ENCODE measurements at regions not wholly inside any gene's neighbourhood (a gene's known extent, or its start where the extent isn't known, plus 50 kb on each side); places are given as distances from the start of the nearest gene placed in this dataset.
"Not testable (repeated sequence)": the region's sequence is repeated elsewhere in the genome, so short reads cannot be mapped to it uniquely, and the experiment has no call there.

DNA sequence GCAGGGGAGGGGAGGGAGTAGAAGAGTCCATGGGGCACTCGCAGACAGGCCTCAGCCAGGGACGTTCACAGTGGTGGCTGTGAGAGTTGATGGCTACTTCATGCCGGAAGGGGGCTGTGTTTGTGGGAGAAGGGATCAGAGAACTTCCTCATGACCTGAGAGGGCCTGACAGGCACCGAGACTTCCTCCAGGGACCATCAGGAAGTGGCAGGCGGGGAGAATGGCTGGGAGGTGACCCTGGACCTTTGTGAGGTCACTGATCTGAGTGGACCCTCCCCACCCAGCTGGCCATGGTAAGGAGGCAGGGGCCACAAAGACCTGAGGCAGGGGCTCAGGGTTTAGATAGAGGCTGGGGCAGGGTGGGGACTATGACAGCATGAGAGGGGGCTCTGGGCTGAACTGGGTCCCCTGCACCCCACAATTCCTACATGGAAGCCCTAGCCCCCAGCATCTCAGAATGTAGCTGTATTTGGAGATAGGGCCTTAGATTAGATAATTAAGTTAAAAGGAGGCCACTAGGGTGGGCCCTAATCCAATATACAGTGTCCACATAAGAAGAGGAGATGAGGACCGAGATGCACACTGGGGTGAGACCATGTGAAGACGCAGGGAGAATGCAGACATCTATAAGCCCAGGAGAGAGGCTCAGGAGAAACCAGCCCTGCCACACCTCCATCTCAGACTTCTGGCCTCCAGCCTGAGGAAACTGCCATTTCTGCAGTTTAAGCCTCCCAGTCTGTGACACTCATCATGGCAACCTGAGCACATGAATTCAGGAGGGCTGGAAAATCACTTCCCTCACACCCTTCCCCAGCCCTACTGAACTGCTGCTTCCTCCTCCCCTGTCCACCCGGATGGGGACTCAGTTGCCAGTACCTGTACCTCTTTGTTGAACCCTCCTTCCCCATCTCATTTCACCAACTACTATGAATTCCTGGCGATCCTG is 273.9 kb upstream of the ZNF32 start:
- no peaks in the 10 kb centered on the region for H3K4me1 Mint-ChIP-seq (ENCODE audit: low read depth)
- H3K9me3 Mint-ChIP-seq = no peaks in the 10 kb centered on the region
- H3K36me3 Mint-ChIP-seq (ENCODE audit: low read depth) = no peaks in the 10 kb centered on the region
- no peak overlapping the region for H3K4me3 Mint-ChIP-seq
- no peak overlapping the region for H3K27ac Mint-ChIP-seq
- H3K27me3 Mint-ChIP-seq (ENCODE audit: low read depth) = peaks cover 9% of the 10 kb centered on the region

DNA sequence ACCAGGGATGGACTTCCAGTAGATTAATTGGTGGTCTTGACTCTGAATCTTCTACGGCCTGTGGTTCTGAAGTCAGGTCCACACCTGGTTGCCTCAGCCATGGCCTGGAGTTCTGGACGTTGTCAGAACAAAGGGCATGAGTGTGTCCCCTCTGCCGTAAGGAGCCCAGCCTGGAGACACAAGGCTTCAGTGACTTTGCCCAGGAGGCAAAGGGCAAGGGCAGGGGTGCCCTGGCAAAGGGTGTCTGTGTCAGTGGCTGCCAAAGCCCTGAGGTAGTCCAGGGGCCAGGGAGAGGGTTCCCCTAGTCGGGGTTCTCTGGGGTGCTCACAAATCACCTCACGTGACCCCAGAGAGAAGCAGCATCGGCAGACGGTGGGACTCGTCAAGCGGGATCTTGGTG is 273.2 kb upstream of the ZNF32 start:
- no peaks in the 10 kb centered on the region for H3K4me1 Mint-ChIP-seq (ENCODE audit: low read depth)
- no peaks in the 10 kb centered on the region for H3K36me3 Mint-ChIP-seq (ENCODE audit: low read depth)
- H3K27me3 Mint-ChIP-seq (ENCODE audit: low read depth) = peaks cover 12% of the 10 kb centered on the region
- H3K4me3 Mint-ChIP-seq = no peak overlapping the region
- H3K27ac Mint-ChIP-seq = no peak overlapping the region
- no peaks in the 10 kb centered on the region for H3K9me3 Mint-ChIP-seq

- no peaks in the 10 kb centered on the region for H3K9me3 Mint-ChIP-seq
- peaks cover 15% of the 10 kb centered on the region for H3K27me3 Mint-ChIP-seq (ENCODE audit: low read depth)
- no peaks in the 10 kb centered on the region for H3K4me1 Mint-ChIP-seq (ENCODE audit: low read depth)
- H3K36me3 Mint-ChIP-seq (ENCODE audit: low read depth) = no peaks in the 10 kb centered on the region
- no peak overlapping the region for H3K4me3 Mint-ChIP-seq
- H3K27ac Mint-ChIP-seq = no peak overlapping the region
Observed at GRCh38 chr10:43921478-43921877, 272.8 kb upstream of the ZNF32 start.

DNA sequence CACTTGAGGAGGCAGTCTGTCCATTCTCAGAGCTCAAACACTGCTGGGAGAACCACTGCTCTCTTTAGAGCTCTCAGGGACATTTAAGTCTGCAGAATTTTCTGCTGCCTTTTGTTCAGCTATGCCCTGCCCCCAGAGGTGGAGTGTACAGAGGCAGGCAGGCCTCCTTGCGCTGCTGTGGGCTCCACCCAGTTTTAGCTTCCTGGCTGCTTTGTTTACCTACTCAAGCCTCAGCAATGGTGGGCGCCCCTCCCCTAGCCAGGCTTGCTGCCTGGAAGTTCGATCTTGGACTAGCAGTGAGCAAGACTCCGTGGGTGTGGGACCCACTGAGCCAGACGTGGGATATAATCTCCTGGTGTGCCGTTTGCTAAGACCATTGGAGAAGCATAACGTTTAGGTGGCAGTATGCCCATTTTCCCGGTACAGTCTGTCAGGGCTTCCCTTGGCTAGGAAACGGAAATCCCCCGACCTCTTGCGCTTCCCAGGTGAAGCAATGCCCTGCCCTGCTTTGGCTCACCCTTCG is 271.6 kb upstream of the ZNF32 start:
- not testable (repeated sequence) for H3K4me1 Mint-ChIP-seq (ENCODE audit: low read depth); H3K36me3 Mint-ChIP-seq (ENCODE audit: low read depth); H3K4me3 Mint-ChIP-seq; H3K27ac Mint-ChIP-seq; H3K9me3 Mint-ChIP-seq
- H3K27me3 Mint-ChIP-seq (ENCODE audit: low read depth) = peaks cover 18% of the 10 kb centered on the region

GRCh38 chr10:43913676-43914235 is 265.1 kb upstream of the ZNF32 start:
- H3K36me3 Mint-ChIP-seq (ENCODE audit: low read depth) = no peaks in the 10 kb centered on the region
- no peaks in the 10 kb centered on the region for H3K9me3 Mint-ChIP-seq
- H3K27me3 Mint-ChIP-seq (ENCODE audit: low read depth) = peaks cover 13% of the 10 kb centered on the region
- no peak overlapping the region for H3K27ac Mint-ChIP-seq
- no peaks in the 10 kb centered on the region for H3K4me1 Mint-ChIP-seq (ENCODE audit: low read depth)
- no peak overlapping the region for H3K4me3 Mint-ChIP-seq

DNA sequence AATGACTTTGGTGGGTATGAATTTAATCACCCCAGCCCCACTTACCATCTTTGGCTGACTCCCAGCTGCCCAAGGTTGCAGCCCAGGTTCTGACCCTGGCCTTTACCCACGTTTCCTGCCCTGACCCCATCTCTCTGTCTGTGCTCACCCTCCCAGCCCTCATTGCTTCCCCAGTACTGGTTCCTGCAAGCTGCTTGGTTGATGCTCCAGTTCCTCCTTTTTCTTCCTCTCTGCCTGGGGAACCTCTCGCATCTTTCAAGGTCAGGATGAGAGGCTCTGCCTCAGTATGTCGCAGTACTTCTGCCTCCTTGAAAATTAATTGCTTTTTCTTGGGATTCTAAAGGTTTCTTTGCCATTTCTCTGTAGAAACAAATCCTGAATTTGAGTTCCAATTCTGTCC is 263.8 kb upstream of the ZNF32 start:
- no peaks in the 10 kb centered on the region for H3K9me3 Mint-ChIP-seq
- no peak overlapping the region for H3K27ac Mint-ChIP-seq
- no peaks in the 10 kb centered on the region for H3K36me3 Mint-ChIP-seq (ENCODE audit: low read depth)
- no peaks in the 10 kb centered on the region for H3K4me1 Mint-ChIP-seq (ENCODE audit: low read depth)
- no peak overlapping the region for H3K4me3 Mint-ChIP-seq
- peaks cover 11% of the 10 kb centered on the region for H3K27me3 Mint-ChIP-seq (ENCODE audit: low read depth)

DNA sequence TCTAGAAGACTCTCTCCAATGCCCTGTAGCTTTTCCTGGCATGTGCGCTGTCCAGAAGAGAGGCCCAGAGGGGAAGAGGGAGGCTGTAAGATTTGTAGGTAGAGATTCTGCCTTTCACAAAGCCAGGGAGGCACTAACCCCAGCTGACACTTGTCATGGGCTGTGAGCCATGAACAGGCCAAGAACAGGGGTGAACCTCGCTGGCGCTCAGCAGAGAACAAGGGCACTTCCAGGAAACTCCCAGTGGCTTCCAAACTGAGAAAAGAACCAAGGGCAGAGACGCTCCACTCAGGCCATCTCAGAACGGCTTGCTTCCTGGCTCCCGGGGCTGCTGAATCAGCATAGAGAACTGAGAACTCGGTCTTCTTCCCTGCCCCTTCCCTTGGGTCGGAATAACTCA is 257.8 kb upstream of the ZNF32 start:
- no peaks in the 10 kb centered on the region for H3K9me3 Mint-ChIP-seq
- no peak overlapping the region for H3K27ac Mint-ChIP-seq
- no peaks in the 10 kb centered on the region for H3K4me1 Mint-ChIP-seq (ENCODE audit: low read depth)
- H3K4me3 Mint-ChIP-seq = no peak overlapping the region
- peaks cover 20% of the 10 kb centered on the region for H3K27me3 Mint-ChIP-seq (ENCODE audit: low read depth)
- no peaks in the 10 kb centered on the region for H3K36me3 Mint-ChIP-seq (ENCODE audit: low read depth)

GRCh38 chr10:43905512-43906236 is 257.0 kb upstream of the ZNF32 start:
- H3K27ac Mint-ChIP-seq = no peak overlapping the region
- H3K36me3 Mint-ChIP-seq (ENCODE audit: low read depth) = no peaks in the 10 kb centered on the region
- no peaks in the 10 kb centered on the region for H3K9me3 Mint-ChIP-seq
- no peaks in the 10 kb centered on the region for H3K4me1 Mint-ChIP-seq (ENCODE audit: low read depth)
- H3K27me3 Mint-ChIP-seq (ENCODE audit: low read depth) = peaks cover 20% of the 10 kb centered on the region
- no peak overlapping the region for H3K4me3 Mint-ChIP-seq

GRCh38 chr10:43904844-43905243 is 256.2 kb upstream of the ZNF32 start:
- Mint-ChIP-seq H3K4me1 (ENCODE audit: low read depth) (no peaks in the 10 kb centered on the region), H3K27me3 (ENCODE audit: low read depth) (peaks cover 20% of the 10 kb centered on the region)

DNA sequence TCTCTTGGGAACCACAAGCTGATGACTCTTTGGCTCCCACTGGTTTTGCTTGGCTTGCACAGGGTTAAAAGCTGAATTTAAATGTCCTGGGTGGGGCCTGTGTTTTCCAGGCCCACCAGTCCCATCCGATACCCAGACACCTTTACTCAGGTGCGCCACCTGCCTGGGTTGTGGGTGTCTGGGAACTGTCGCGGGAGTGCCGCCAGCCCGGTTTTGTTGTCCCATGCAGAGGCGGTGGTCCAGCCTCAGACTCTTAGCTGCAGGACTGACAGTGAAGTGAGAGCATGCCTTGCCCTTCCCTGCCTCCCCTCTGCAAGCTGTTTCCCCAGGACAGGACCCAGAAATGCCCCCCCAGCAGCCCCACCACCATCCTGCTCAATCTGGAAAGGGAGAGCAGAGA is 255.6 kb upstream of the ZNF32 start:
- Mint-ChIP-seq H3K27me3 (ENCODE audit: low read depth) (peaks cover 20% of the 10 kb centered on the region), H3K27ac (no peak overlapping the region), H3K4me3 (no peak overlapping the region), H3K9me3 (no peaks in the 10 kb centered on the region), H3K4me1 (ENCODE audit: low read depth) (no peaks in the 10 kb centered on the region), H3K36me3 (ENCODE audit: low read depth) (no peaks in the 10 kb centered on the region)

More at GRCh38 chr10:43904844-43905243, 256.2 kb upstream of the ZNF32 start:
- Mint-ChIP-seq H3K36me3 (ENCODE audit: low read depth) (no peaks in the 10 kb centered on the region), H3K27ac (no peak overlapping the region), H3K4me3 (no peak overlapping the region), H3K9me3 (no peaks in the 10 kb centered on the region)

DNA sequence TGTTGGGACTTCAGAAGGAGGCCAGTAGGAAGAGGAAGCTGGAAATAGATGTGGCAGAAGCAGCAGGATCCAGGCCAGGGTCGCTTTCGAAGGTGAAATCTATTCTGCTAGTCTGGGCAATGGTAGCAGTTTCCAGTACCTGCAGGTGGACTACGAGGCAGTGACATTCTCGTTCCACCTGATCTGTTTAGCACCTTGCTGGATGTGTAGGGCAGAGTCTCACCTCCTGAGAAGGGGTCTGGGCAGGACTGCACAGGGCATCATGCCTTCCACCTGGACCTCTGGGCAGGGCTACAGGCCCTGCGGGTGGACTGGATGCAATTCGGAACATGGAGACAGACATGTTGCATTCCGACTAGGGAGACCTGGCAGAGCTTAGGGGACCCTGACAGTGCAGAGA is 254.8 kb upstream of the ZNF32 start:
- H3K27me3 Mint-ChIP-seq (ENCODE audit: low read depth) = peaks cover 20% of the 10 kb centered on the region
- H3K36me3 Mint-ChIP-seq (ENCODE audit: low read depth) = no peaks in the 10 kb centered on the region
- H3K4me1 Mint-ChIP-seq (ENCODE audit: low read depth) = no peaks in the 10 kb centered on the region
- H3K9me3 Mint-ChIP-seq = no peaks in the 10 kb centered on the region
- H3K4me3 Mint-ChIP-seq = no peak overlapping the region
- no peak overlapping the region for H3K27ac Mint-ChIP-seq

- no peaks in the 10 kb centered on the region for H3K9me3 Mint-ChIP-seq
- H3K4me3 Mint-ChIP-seq = no peak overlapping the region
- no peaks in the 10 kb centered on the region for H3K36me3 Mint-ChIP-seq (ENCODE audit: low read depth)
- H3K4me1 Mint-ChIP-seq (ENCODE audit: low read depth) = no peaks in the 10 kb centered on the region
- H3K27me3 Mint-ChIP-seq (ENCODE audit: low read depth) = peaks cover 18% of the 10 kb centered on the region
- H3K27ac Mint-ChIP-seq = no peak overlapping the region
Observed at GRCh38 chr10:43902842-43903241, 254.2 kb upstream of the ZNF32 start.

DNA sequence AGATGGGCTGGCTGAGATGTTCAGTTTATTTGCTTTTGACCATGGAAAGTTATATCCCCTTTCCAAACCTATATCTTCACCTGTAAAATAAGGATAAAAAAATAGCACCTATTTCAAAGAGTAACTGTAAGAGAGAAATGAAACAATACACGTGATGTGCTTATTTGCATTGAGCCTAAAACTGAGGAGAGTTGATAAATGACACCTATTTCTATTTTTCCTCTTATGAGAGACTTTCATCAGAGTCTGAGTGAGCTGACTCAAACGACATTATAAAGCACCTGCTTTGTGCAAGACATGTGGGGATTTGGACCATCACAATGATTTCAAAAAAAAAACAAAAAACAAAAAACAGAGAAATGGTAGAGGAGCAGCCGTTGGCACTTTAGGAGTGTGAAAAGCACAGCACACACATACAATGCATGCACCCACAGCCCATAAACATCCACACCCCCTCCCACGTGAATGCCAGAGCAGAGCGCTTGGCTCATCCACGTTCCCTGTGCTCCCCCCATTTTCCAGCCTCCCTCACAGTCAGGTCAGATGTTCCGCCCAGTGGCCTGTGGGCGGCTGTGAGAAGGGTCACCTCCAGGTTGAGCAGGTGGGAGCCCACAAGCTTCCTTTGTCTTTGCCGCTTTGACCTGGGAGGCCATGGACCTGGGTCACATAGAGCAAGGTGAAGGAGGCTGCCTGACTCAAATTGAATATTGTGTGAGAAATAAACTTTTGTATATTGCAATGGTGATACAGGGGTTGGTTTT is 253.2 kb upstream of the ZNF32 start:
- H3K4me1 Mint-ChIP-seq (ENCODE audit: low read depth) = no peaks in the 10 kb centered on the region
- no peaks in the 10 kb centered on the region for H3K36me3 Mint-ChIP-seq (ENCODE audit: low read depth)
- H3K4me3 Mint-ChIP-seq = no peak overlapping the region
- H3K27me3 Mint-ChIP-seq (ENCODE audit: low read depth) = peaks cover 15% of the 10 kb centered on the region
- no peaks in the 10 kb centered on the region for H3K9me3 Mint-ChIP-seq
- H3K27ac Mint-ChIP-seq = no peak overlapping the region

GRCh38 chr10:43901302-43901701 is 252.6 kb upstream of the ZNF32 start:
- no peak overlapping the region for H3K27ac Mint-ChIP-seq

More at GRCh38 chr10:43901302-43901701, 252.6 kb upstream of the ZNF32 start:
- H3K36me3 Mint-ChIP-seq (ENCODE audit: low read depth) = no peaks in the 10 kb centered on the region
- no peak overlapping the region for H3K4me3 Mint-ChIP-seq
- no peaks in the 10 kb centered on the region for H3K9me3 Mint-ChIP-seq
- peaks cover 9% of the 10 kb centered on the region for H3K27me3 Mint-ChIP-seq (ENCODE audit: low read depth)
- no peaks in the 10 kb centered on the region for H3K4me1 Mint-ChIP-seq (ENCODE audit: low read depth)
